ENCODE measurements at regions not wholly inside any gene's neighbourhood (a gene's known extent, or its start where the extent isn't known, plus 50 kb on each side); places are given as distances from the start of the nearest gene placed in this dataset.

GRCh38 chr3:36210840-36211651 is 169.3 kb upstream of the STAC start:
- Histone ChIP-seq H3K79me2 (no peaks in the 10 kb centered on the region), H4K20me1 (ENCODE audit: insufficient read depth, poor library complexity, severe bottlenecking) (no peaks in the 10 kb centered on the region), H3K4me3 (no peak overlapping the region), H3K27ac (no peak overlapping the region), H3K4me2 (no peak overlapping the region), H3K4me1 (ENCODE audit: insufficient read depth) (peaks cover 4% of the 10 kb centered on the region), H3K36me3 (replicated peaks; ENCODE audit: insufficient read depth, low read depth) (no peaks in the 10 kb centered on the region), H3K27me3 (peaks cover 7% of the 10 kb centered on the region), H2AFZ (no peak overlapping the region), H3K9me2 (replicated peaks; ENCODE audit: insufficient read depth) (no peaks in the 10 kb centered on the region), H3K9me3 (ENCODE audit: low read depth) (no peaks in the 10 kb centered on the region)
- WGBS (ENCODE audit: low lambda C conversion rate, missing lambda C conversion rate), result 79% methylated on average over 3 of the region's 3 CpGs
- TF ChIP-seq CTCF (IDR thresholded peaks at IDR 0.05; ENCODE audit: poor library complexity), result no peak
- no peak for TF ChIP-seq EZH2 (IDR thresholded peaks at IDR 0.05; ENCODE audit: borderline replicate concordance)
- no peak for TF ChIP-seq EZH2phosphoT487 (IDR thresholded peaks at IDR 0.05; ENCODE audit: low read depth, severe bottlenecking, unreplicated experiment)
- DNase-seq (ENCODE audit: low spot score), result no peak

GRCh38 chr3:36211652-36211999 is 168.7 kb upstream of the STAC start:
- Histone ChIP-seq H3K4me1 (ENCODE audit: insufficient read depth) (peaks cover 4% of the 10 kb centered on the region), H4K20me1 (ENCODE audit: insufficient read depth, poor library complexity, severe bottlenecking) (no peaks in the 10 kb centered on the region), H3K4me2 (no peak overlapping the region), H3K36me3 (replicated peaks; ENCODE audit: insufficient read depth, low read depth) (no peaks in the 10 kb centered on the region), H3K9me2 (replicated peaks; ENCODE audit: insufficient read depth) (no peaks in the 10 kb centered on the region), H3K9me3 (ENCODE audit: low read depth) (no peaks in the 10 kb centered on the region), H3K4me3 (no peak overlapping the region), H3K27ac (no peak overlapping the region), H3K27me3 (peaks cover 7% of the 10 kb centered on the region), H2AFZ (no peak overlapping the region), H3K79me2 (no peaks in the 10 kb centered on the region)
- DNase-seq (ENCODE audit: low spot score), result no peak
- no peak for TF ChIP-seq EZH2 (IDR thresholded peaks at IDR 0.05; ENCODE audit: borderline replicate concordance)
- no peak for TF ChIP-seq EZH2phosphoT487 (IDR thresholded peaks at IDR 0.05; ENCODE audit: low read depth, severe bottlenecking, unreplicated experiment)
- TF ChIP-seq CTCF (IDR thresholded peaks at IDR 0.05; ENCODE audit: poor library complexity), result no peak

DNA sequence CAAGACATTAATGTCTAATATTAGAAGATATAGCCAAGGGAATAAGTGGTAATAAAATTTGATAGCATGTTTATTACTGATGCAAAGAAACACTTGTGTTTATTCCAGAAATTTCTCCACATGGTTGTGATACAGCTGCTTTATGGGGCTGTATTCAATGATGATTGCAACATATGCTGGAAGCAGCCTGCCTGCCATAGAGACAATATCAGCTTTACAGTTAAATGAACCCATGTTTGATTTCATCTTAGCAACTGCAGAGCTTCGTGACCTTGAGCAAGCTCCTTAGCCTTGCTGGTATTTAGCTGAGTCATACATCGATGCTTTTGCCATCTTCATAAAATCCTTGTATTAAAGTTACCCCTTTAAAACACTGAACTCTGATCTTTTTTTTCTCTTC is 168.1 kb upstream of the STAC start:
- Histone ChIP-seq H2AFZ (no peak overlapping the region), H3K4me2 (no peak overlapping the region), H3K9me3 (ENCODE audit: low read depth) (no peaks in the 10 kb centered on the region), H3K4me1 (ENCODE audit: insufficient read depth) (peaks cover 4% of the 10 kb centered on the region), H3K27me3 (peaks cover 7% of the 10 kb centered on the region), H4K20me1 (ENCODE audit: insufficient read depth, poor library complexity, severe bottlenecking) (no peaks in the 10 kb centered on the region), H3K36me3 (replicated peaks; ENCODE audit: insufficient read depth, low read depth) (no peaks in the 10 kb centered on the region), H3K4me3 (no peak overlapping the region), H3K27ac (no peak overlapping the region), H3K9me2 (replicated peaks; ENCODE audit: insufficient read depth) (no peaks in the 10 kb centered on the region), H3K79me2 (no peaks in the 10 kb centered on the region)
- peak; percentile 6 for DNase-seq (ENCODE audit: low spot score)
- WGBS (ENCODE audit: low lambda C conversion rate, missing lambda C conversion rate), result 69% methylated on average over 2 of the region's 2 CpGs
- TF ChIP-seq CTCF (IDR thresholded peaks at IDR 0.05; ENCODE audit: poor library complexity) (no peak), EZH2phosphoT487 (IDR thresholded peaks at IDR 0.05; ENCODE audit: low read depth, severe bottlenecking, unreplicated experiment) (no peak), EZH2 (IDR thresholded peaks at IDR 0.05; ENCODE audit: borderline replicate concordance) (no peak)

Measured in hepatocyte (in vitro differentiated cells).